Endothelial cell of umbilical vein (primary cell): ENCODE measurements at regions not wholly inside any gene's neighbourhood (a gene's known extent, or its start where the extent isn't known, plus 50 kb on each side); places are given as distances from the start of the nearest gene placed in this dataset.

Experiments used
- POLR2A ChIP-seq: IDR thresholded peaks from 2 replicates; pipeline ENCODE4 v1.6.1; 2012; ENCODE audit warnings: low read depth, mild to moderate bottlenecking, control low read depth, low read length
- TF ChIP-seq, protein P1 (sequence below), 2 donors: IDR thresholded peaks; 1 replicate in 1 of 2; 2 replicates in 1 of 2; pipeline ENCODE4 v1.5.1; 2011; ENCODE audit warnings: low read length in 2 of 2, mild to moderate bottlenecking in 2 of 2, moderate library complexity in 2 of 2, control low read depth in 1 of 2, inconsistent platforms in 1 of 2, low read depth in 1 of 2; ENCODE audit not compliant: insufficient read depth in 1 of 2; ENCODE audit errors: extremely low read depth in 1 of 2

DNA sequence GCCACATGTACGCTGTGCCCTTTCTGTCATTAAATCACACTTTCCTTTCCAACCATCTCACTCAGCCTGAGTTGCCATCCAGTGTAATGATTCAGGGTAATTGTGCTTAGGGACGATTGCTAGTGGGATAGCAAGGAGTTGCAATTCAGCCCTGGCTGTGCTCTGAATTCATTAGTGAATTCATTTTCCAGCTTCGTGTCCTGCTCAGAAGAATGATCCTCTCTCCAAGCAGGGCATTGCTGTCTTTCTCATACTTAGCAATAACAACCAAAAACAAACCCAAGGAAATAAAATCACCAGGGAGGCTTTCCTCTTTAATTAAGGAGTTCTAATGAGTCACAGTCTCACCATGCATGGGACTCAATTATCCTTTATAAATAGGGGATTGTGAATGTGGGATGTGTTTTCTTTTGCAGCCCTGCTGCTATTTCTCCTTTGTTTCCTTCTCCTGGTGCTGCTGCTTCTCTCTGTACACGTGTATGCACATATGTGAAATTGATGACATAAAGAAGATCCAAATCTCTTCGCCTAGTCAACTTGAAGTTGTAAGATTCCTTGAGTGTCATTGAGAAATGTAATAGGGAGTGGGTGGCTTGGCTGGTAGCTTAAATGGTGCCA lies 167.0 kb downstream of the TSEN15 start:
- no peak for TF ChIP-seq POLR2A
- TF ChIP-seq, protein P1, sequence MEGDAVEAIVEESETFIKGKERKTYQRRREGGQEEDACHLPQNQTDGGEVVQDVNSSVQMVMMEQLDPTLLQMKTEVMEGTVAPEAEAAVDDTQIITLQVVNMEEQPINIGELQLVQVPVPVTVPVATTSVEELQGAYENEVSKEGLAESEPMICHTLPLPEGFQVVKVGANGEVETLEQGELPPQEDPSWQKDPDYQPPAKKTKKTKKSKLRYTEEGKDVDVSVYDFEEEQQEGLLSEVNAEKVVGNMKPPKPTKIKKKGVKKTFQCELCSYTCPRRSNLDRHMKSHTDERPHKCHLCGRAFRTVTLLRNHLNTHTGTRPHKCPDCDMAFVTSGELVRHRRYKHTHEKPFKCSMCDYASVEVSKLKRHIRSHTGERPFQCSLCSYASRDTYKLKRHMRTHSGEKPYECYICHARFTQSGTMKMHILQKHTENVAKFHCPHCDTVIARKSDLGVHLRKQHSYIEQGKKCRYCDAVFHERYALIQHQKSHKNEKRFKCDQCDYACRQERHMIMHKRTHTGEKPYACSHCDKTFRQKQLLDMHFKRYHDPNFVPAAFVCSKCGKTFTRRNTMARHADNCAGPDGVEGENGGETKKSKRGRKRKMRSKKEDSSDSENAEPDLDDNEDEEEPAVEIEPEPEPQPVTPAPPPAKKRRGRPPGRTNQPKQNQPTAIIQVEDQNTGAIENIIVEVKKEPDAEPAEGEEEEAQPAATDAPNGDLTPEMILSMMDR (IDR thresholded peaks at IDR 0.05; ENCODE audit: extremely low read depth in 1 of 2, insufficient read depth in 1 of 2, low read depth in 1 of 2, low read length in 2 of 2), result no peak
